ENCODE measurements at regions not wholly inside any gene's neighbourhood (a gene's known extent, or its start where the extent isn't known, plus 50 kb on each side); places are given as distances from the start of the nearest gene placed in this dataset.

GRCh38 chr4:11165052-11165451, 263.6 kb downstream of the HS3ST1 start:
- H3K4me1 ChIP-seq (replicated peaks; ENCODE audit: insufficient read depth) = no peaks in the 10 kb centered on the region
- intact Hi-C loops (cut with micrococcal nuclease; ENCODE audit: unreplicated experiment) = no loop called here
- no peaks in the 10 kb centered on the region for H3K79me2 ChIP-seq (ENCODE audit: low read depth)
- ChIA-PET POLR2A (ENCODE audit: unreplicated experiment) (no interaction called here), CTCF (no interaction called here)
- no peak overlapping the region for H3K4me2 ChIP-seq
- H3K36me3 ChIP-seq (ENCODE audit: low read depth) = no peaks in the 10 kb centered on the region
- H4K20me1 ChIP-seq (ENCODE audit: insufficient read depth) = no peaks in the 10 kb centered on the region
- no TSS peak for BruUV-seq (replicated peaks)
- H3K9me3 ChIP-seq (ENCODE audit: insufficient read depth, low read depth) = no peaks in the 10 kb centered on the region
- H3K27ac ChIP-seq = no peak overlapping the region
- H3K27me3 ChIP-seq (ENCODE audit: insufficient read depth, low read depth) = no peaks in the 10 kb centered on the region
- DNase-seq = no peak
- no peak overlapping the region for H3K4me3 ChIP-seq
- H3K9me2 ChIP-seq (ENCODE audit: insufficient read depth) = no peaks in the 10 kb centered on the region
- TF ChIP-seq EZH2 (IDR thresholded peaks at IDR 0.05; ENCODE audit: low read depth) (no peak), CTCF (conservative IDR thresholded peaks at IDR 0.05) (no peak)
- H3F3A ChIP-seq (ENCODE audit: insufficient read depth, low read depth) = no peaks in the 10 kb centered on the region
- H2AFZ ChIP-seq = no peak overlapping the region

GRCh38 chr4:11160288-11160687, 268.4 kb downstream of the HS3ST1 start:
- Histone ChIP-seq H4K20me1 (ENCODE audit: insufficient read depth) (no peaks in the 10 kb centered on the region), H3K27ac (no peak overlapping the region), H3K9me2 (ENCODE audit: insufficient read depth) (no peaks in the 10 kb centered on the region), H3K4me3 (no peak overlapping the region), H3K27me3 (ENCODE audit: insufficient read depth, low read depth) (no peaks in the 10 kb centered on the region), H3K36me3 (ENCODE audit: low read depth) (no peaks in the 10 kb centered on the region), H3K9me3 (ENCODE audit: insufficient read depth, low read depth) (no peaks in the 10 kb centered on the region), H3K4me2 (no peak overlapping the region), H2AFZ (no peak overlapping the region), H3F3A (ENCODE audit: insufficient read depth, low read depth) (no peaks in the 10 kb centered on the region), H3K4me1 (replicated peaks; ENCODE audit: insufficient read depth) (no peaks in the 10 kb centered on the region), H3K79me2 (ENCODE audit: low read depth) (no peaks in the 10 kb centered on the region)
- no peak for TF ChIP-seq EZH2 (IDR thresholded peaks at IDR 0.05; ENCODE audit: low read depth)
- TF ChIP-seq CTCF (conservative IDR thresholded peaks at IDR 0.05) = no peak
- ChIA-PET POLR2A (ENCODE audit: unreplicated experiment) (no interaction called here), CTCF (interaction anchor here (0.6 kb wide), 1 partner anchor 598 kb away, joined by 8 read pairs; no protein-coding TSS in a partner anchor)
- no peak for DNase-seq
- intact Hi-C loops (cut with micrococcal nuclease; ENCODE audit: unreplicated experiment) = no loop called here
- no TSS peak for BruUV-seq (replicated peaks)

- H3K27me3 ChIP-seq (ENCODE audit: insufficient read depth, low read depth) = no peaks in the 10 kb centered on the region
- BruUV-seq (replicated peaks) = no TSS peak
- no peaks in the 10 kb centered on the region for H3K79me2 ChIP-seq (ENCODE audit: low read depth)
- H3F3A ChIP-seq (ENCODE audit: insufficient read depth, low read depth) = no peaks in the 10 kb centered on the region
- no peaks in the 10 kb centered on the region for H3K4me1 ChIP-seq (replicated peaks; ENCODE audit: insufficient read depth)
- no peak overlapping the region for H3K4me2 ChIP-seq
- POLR2A ChIA-PET (ENCODE audit: unreplicated experiment) = no interaction called here
- H4K20me1 ChIP-seq (ENCODE audit: insufficient read depth) = no peaks in the 10 kb centered on the region
- H3K4me3 ChIP-seq = no peak overlapping the region
- intact Hi-C loops (cut with micrococcal nuclease; ENCODE audit: unreplicated experiment) = no loop called here
- DNase-seq = no peak
- no peak for TF ChIP-seq CTCF (conservative IDR thresholded peaks at IDR 0.05)
- no peak for TF ChIP-seq EZH2 (IDR thresholded peaks at IDR 0.05; ENCODE audit: low read depth)
- no peaks in the 10 kb centered on the region for H3K9me2 ChIP-seq (ENCODE audit: insufficient read depth)
- CTCF ChIA-PET = no interaction called here
- no peaks in the 10 kb centered on the region for H3K36me3 ChIP-seq (ENCODE audit: low read depth)
- no peak overlapping the region for H2AFZ ChIP-seq
- no peak overlapping the region for H3K27ac ChIP-seq
- no peaks in the 10 kb centered on the region for H3K9me3 ChIP-seq (ENCODE audit: insufficient read depth, low read depth)
Observed at GRCh38 chr4:11158971-11159370, 269.7 kb downstream of the HS3ST1 start.
